IMR-90 (cell line): ENCODE measurements at regions not wholly inside any gene's neighbourhood (a gene's known extent, or its start where the extent isn't known, plus 50 kb on each side); places are given as distances from the start of the nearest gene placed in this dataset.

Experiments used
- ATAC-seq: fragments of 200-7000 bp; cut with Tn5 transposase; 2 replicates; pipeline ENCODE4 v1.9.1; 2020; ENCODE audit warnings: low read depth, mild to moderate bottlenecking, moderate library complexity
- BruUV-seq: library from RNA; stranded (reverse); fragments of 400-500 nt; replicated peaks from 2 replicates; lab custom pipeline; 2021; lab: Mats Ljungman, UMichigan
- CTCF ChIA-PET: fragments of 300-600 bp; formaldehyde crosslinking; extraction: SDS; loops from one replicate; lab custom pipeline; 2021; ENCODE audit warnings: antibody characterized with exemption; lab: Yijun Ruan, JAX
- POLR2A ChIA-PET: fragments of 300-600 bp; sonication (Branson Sonifier 250); formaldehyde crosslinking; loops from one replicate; lab custom pipeline; 2022; ENCODE audit warnings: antibody characterized with exemption; ENCODE audit not compliant: unreplicated experiment; lab: Charles Lee
- DNase-seq: peaks from one replicate; pipeline ENCODE4 v3.0.0; 2013
- H2AFZ ChIP-seq: replicated peaks from 2 replicates; pipeline ENCODE3; 2013; ENCODE audit warnings: low read length, mild to moderate bottlenecking; ENCODE audit not compliant: poor library complexity
- H2AK5ac ChIP-seq: 2 replicates; pipeline ENCODE4 v1.6.1; 2013; ENCODE audit warnings: low read depth, low read length, inconsistent platforms
- H2AK9ac ChIP-seq: replicated peaks from 2 replicates; pipeline ENCODE3; 2013; ENCODE audit warnings: mild to moderate bottlenecking, low read depth, low read length, moderate library complexity; ENCODE audit not compliant: poor library complexity
- H2BK120ac ChIP-seq: 2 replicates; pipeline ENCODE4 v1.6.1; 2013; ENCODE audit warnings: low read depth, low read length, inconsistent platforms
- H2BK15ac ChIP-seq: 3 replicates; pipeline ENCODE4 v1.6.1; 2013; ENCODE audit warnings: low read depth, low read length, inconsistent platforms
- H2BK20ac ChIP-seq: 2 replicates; pipeline ENCODE4 v1.6.1; 2013; ENCODE audit warnings: low read depth, mild to moderate bottlenecking, inconsistent platforms, low read length, moderate library complexity
- H2BK5ac ChIP-seq: 2 replicates; pipeline ENCODE4 v1.6.1; 2013; ENCODE audit warnings: mild to moderate bottlenecking, low read depth, low read length, inconsistent platforms; ENCODE audit not compliant: poor library complexity, severe bottlenecking
- H3K14ac ChIP-seq: replicated peaks from 2 replicates; pipeline ENCODE4 v1.6.1; 2013; ENCODE audit warnings: low read depth, low read length, inconsistent platforms
- H3K18ac ChIP-seq: 2 replicates; pipeline ENCODE4 v1.6.1; 2013; ENCODE audit warnings: low read depth, low read length, control low read depth
- H3K23ac ChIP-seq: 2 replicates; pipeline ENCODE4 v1.6.1; 2013; ENCODE audit warnings: low read depth, low read length, inconsistent platforms
- H3K27ac ChIP-seq: 2 replicates; pipeline ENCODE4 v1.5.1; 2013; ENCODE audit warnings: mild to moderate bottlenecking, control low read depth, low read length; ENCODE audit not compliant: insufficient read depth
- H3K27me3 ChIP-seq: 2 replicates; pipeline ENCODE4 v1.6.1; 2013; ENCODE audit warnings: low read length; ENCODE audit not compliant: control insufficient read depth, insufficient read depth
- H3K36me3 ChIP-seq: 2 replicates; pipeline ENCODE4 v1.6.1; 2013; ENCODE audit warnings: low read length, mixed read lengths; ENCODE audit not compliant: control insufficient read depth, insufficient read depth
- H3K4ac ChIP-seq: 2 replicates; pipeline ENCODE4 v1.6.1; 2013; ENCODE audit warnings: low read depth, low read length, inconsistent platforms
- H3K4me1 ChIP-seq: 2 replicates; pipeline ENCODE4 v1.6.1; 2013; ENCODE audit warnings: low read length, mixed read lengths; ENCODE audit not compliant: control insufficient read depth, insufficient read depth
- H3K4me2 ChIP-seq: 2 replicates; pipeline ENCODE4 v1.6.1; 2013; ENCODE audit warnings: low read depth, mild to moderate bottlenecking, control low read depth, low read length, moderate library complexity
- H3K4me3 ChIP-seq: 2 replicates; pipeline ENCODE4 v1.5.1; 2013; ENCODE audit warnings: low read depth, mild to moderate bottlenecking, control low read depth, low read length, moderate library complexity; ENCODE audit not compliant: insufficient read depth
- H3K56ac ChIP-seq: 2 replicates; pipeline ENCODE4 v1.6.1; 2013; ENCODE audit warnings: low read length, inconsistent platforms; ENCODE audit not compliant: insufficient read depth; ENCODE audit errors: extremely low read depth
- H3K79me1 ChIP-seq, 2 experiments: 2 replicates each; pipeline ENCODE4 v1.6.1; 2013; ENCODE audit warnings: low read length in 2 of 2, inconsistent platforms in 1 of 2, low read depth in 1 of 2
- H3K9ac ChIP-seq: 2 replicates; pipeline ENCODE4 v1.6.1; 2013; ENCODE audit warnings: low read depth, low read length, control low read depth
- H3K9me1 ChIP-seq: 2 replicates; pipeline ENCODE4 v1.6.1; 2013; ENCODE audit warnings: low read length, inconsistent platforms; ENCODE audit not compliant: insufficient read depth
- H3K9me3 ChIP-seq: 2 replicates; pipeline ENCODE4 v1.6.1; 2013; ENCODE audit warnings: low read length; ENCODE audit not compliant: control insufficient read depth, insufficient read depth
- H4K20me1 ChIP-seq: 2 replicates; pipeline ENCODE4 v1.6.1; 2013; ENCODE audit warnings: low read length, inconsistent platforms; ENCODE audit not compliant: insufficient read depth
- H4K5ac ChIP-seq: 2 replicates; pipeline ENCODE4 v1.6.1; 2013; ENCODE audit warnings: mild to moderate bottlenecking, low read depth, low read length, control low read depth
- H4K8ac ChIP-seq, 2 experiments: 2 replicates each; pipeline ENCODE4 v1.6.1; 2013; ENCODE audit warnings: low read depth in 2 of 2, low read length in 2 of 2, control low read depth in 1 of 2, inconsistent platforms in 1 of 2
- H4K91ac ChIP-seq: 2 replicates; pipeline ENCODE4 v1.6.1; 2013; ENCODE audit warnings: low read depth, low read length, inconsistent platforms; ENCODE audit not compliant: insufficient read depth
- BHLHE40 ChIP-seq: fragments of 150-350 bp; IDR thresholded peaks from 2 replicates; pipeline ENCODE4 v1.6.1; 2016; ENCODE audit warnings: mild to moderate bottlenecking, low read depth, low read length
- MAFK ChIP-seq: IDR thresholded peaks from 2 replicates; pipeline ENCODE4 v1.6.1; 2012; ENCODE audit warnings: low read depth, low read length, improper control_type of control experiment
- POLR2A ChIP-seq: IDR thresholded peaks from 2 replicates; pipeline ENCODE4 v1.6.1; 2012; ENCODE audit warnings: mild to moderate bottlenecking, low read depth, low read length
- RFX5 ChIP-seq: IDR thresholded peaks from 2 replicates; pipeline ENCODE4 v1.8.0; 2012; ENCODE audit warnings: low read depth, mild to moderate bottlenecking, low read length, moderate library complexity
- WGBS, 2 experiments: methylation state at CpG; one replicate each; pipeline versions ENCODE4 v1.1.5 to v1.1.7; 2013; ENCODE audit warnings: missing lambda C conversion rate in 2 of 2; ENCODE audit not compliant: insufficient read length in 1 of 2; ENCODE audit errors: extremely low coverage in 2 of 2; 5-methylcytosine and 5-hydroxymethylcytosine counted together
- dilution Hi-C: fragments of 300-500 bp; cut with HindIII; formaldehyde crosslinking; loops from one replicate; pipeline ENCODE4 v1.14.3; 2018; ENCODE audit warnings: low sequenced_read_pairs; ENCODE audit not compliant: unreplicated experiment
- in situ Hi-C: fragments of 300-500 bp; cut with MboI; formaldehyde crosslinking; loops from 3 replicates; pipeline ENCODE4 v1.14.3; 2019; ENCODE audit warnings: low sequenced_read_pairs, inconsistent platforms, mixed read lengths
- intact Hi-C: fragments of 100-400 bp; cut with micrococcal nuclease; formaldehyde crosslinking; loops from 2 replicates; pipeline ENCODE4 v1.10.0; 2022
- TF ChIP-seq, protein P1 (sequence below): fragments of 150-350 bp; IDR thresholded peaks from 2 replicates; pipeline ENCODE4 v1.6.1; 2016; ENCODE audit warnings: low read depth, mild to moderate bottlenecking, low read length, moderate library complexity, borderline replicate concordance
- TF ChIP-seq, protein P2 (sequence below): fragments of 150-350 bp; IDR thresholded peaks from 2 replicates; pipeline ENCODE4 v1.6.1; 2017; ENCODE audit warnings: mild to moderate bottlenecking, antibody characterized with exemption, low read length, low read depth

DNA sequence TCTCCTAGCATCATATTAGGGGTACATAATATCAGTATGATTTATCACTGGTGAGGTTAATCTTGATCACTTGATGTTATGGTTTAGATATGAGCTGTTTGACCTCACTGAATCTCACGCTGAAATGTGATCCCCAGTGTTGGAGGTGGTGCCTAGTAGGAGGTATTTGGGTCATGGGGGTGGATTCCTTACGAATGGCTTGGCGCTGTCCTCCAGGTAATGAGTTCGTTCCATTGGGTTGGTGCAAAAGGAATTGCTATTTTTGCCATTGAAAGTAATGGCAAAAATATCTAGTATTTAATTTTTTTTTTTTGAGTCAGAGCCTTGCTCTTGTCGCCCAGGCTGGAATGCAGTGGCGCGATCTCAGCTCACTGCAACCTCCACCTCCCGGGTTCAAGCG lies 326.3 kb downstream of the AASDHPPT start:
- no peak for ATAC-seq
- dilution Hi-C loops = no loop called here

More for the DNA sequence above, 326.3 kb downstream of the AASDHPPT start:
- no peaks in the 10 kb centered on the region for H3K36me3 ChIP-seq
- intact Hi-C loops = no loop called here
- no peak overlapping the region for H3K9ac ChIP-seq
- in situ Hi-C loops = no loop called here
- H2AFZ ChIP-seq = no peak overlapping the region
- peaks cover 6% of the 10 kb centered on the region for H3K4me1 ChIP-seq
- H4K20me1 ChIP-seq = no peaks in the 10 kb centered on the region
- TF ChIP-seq, protein P1, sequence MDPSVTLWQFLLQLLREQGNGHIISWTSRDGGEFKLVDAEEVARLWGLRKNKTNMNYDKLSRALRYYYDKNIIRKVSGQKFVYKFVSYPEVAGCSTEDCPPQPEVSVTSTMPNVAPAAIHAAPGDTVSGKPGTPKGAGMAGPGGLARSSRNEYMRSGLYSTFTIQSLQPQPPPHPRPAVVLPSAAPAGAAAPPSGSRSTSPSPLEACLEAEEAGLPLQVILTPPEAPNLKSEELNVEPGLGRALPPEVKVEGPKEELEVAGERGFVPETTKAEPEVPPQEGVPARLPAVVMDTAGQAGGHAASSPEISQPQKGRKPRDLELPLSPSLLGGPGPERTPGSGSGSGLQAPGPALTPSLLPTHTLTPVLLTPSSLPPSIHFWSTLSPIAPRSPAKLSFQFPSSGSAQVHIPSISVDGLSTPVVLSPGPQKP = no peak
- no peak for TF ChIP-seq POLR2A
- TF ChIP-seq MAFK = no peak
- TF ChIP-seq BHLHE40 = no peak
- TF ChIP-seq RFX5 = no peak
- TF ChIP-seq, protein P2, sequence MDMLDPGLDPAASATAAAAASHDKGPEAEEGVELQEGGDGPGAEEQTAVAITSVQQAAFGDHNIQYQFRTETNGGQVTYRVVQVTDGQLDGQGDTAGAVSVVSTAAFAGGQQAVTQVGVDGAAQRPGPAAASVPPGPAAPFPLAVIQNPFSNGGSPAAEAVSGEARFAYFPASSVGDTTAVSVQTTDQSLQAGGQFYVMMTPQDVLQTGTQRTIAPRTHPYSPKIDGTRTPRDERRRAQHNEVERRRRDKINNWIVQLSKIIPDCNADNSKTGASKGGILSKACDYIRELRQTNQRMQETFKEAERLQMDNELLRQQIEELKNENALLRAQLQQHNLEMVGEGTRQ = no peak
- no peak overlapping the region for H2AK5ac ChIP-seq
- H2BK20ac ChIP-seq = no peak overlapping the region
- H3K14ac ChIP-seq = no peak overlapping the region
- POLR2A ChIA-PET = no interaction called here
- H2AK9ac ChIP-seq = no peak overlapping the region
- H3K4ac ChIP-seq = no peak overlapping the region
- H4K8ac ChIP-seq = no peak overlapping the region
- H2BK120ac ChIP-seq = no peak overlapping the region
- CTCF ChIA-PET = no interaction called here
- no peak overlapping the region for H4K91ac ChIP-seq
- H3K18ac ChIP-seq = no peak overlapping the region
- no peak overlapping the region for H3K23ac ChIP-seq
- no peak overlapping the region for H3K27ac ChIP-seq
- no peaks in the 10 kb centered on the region for H3K9me3 ChIP-seq
- no peaks in the 10 kb centered on the region for H3K79me1 ChIP-seq
- no peak overlapping the region for H2BK15ac ChIP-seq
- H3K56ac ChIP-seq = no peak overlapping the region
- WGBS, 2 experiments = no CpG with 5 or more reads among the region's 9 CpGs
- H4K5ac ChIP-seq = no peak overlapping the region
- H3K9me1 ChIP-seq = peaks cover 5% of the 10 kb centered on the region; the same call in 1 of the 2 replicates
- H2BK5ac ChIP-seq = no peak overlapping the region
- H3K4me3 ChIP-seq = no peak overlapping the region
- DNase-seq = no peak
- H3K27me3 ChIP-seq = no peaks in the 10 kb centered on the region
- no peak overlapping the region for H3K4me2 ChIP-seq
- no TSS peak for BruUV-seq
